Endodermal cell (in vitro differentiated cells): ENCODE measurements at regions not wholly inside any gene's neighbourhood (a gene's known extent, or its start where the extent isn't known, plus 50 kb on each side); places are given as distances from the start of the nearest gene placed in this dataset.

Experiments
- DNase-seq: peaks from one replicate; pipeline ENCODE4 v3.0.0-alpha.2; 2017
- H3K27ac ChIP-seq: 2 replicates; pipeline ENCODE4 v1.5.1; 2013; ENCODE audit warnings: mild to moderate bottlenecking, low read depth, low read length, moderate library complexity
- H3K27me3 ChIP-seq: 2 replicates; pipeline ENCODE4 v1.6.1; 2013; ENCODE audit warnings: mild to moderate bottlenecking, low read length, moderate library complexity; ENCODE audit not compliant: insufficient read depth, control insufficient read depth, poor library complexity, severe bottlenecking
- H3K36me3 ChIP-seq: 2 replicates; pipeline ENCODE4 v1.7.0; 2013; ENCODE audit warnings: mild to moderate bottlenecking, low read length, moderate library complexity; ENCODE audit not compliant: control insufficient read depth, insufficient read depth
- H3K4me1 ChIP-seq: one replicate; pipeline ENCODE4 v1.7.0; 2013; ENCODE audit warnings: low read length; ENCODE audit not compliant: control insufficient read depth, insufficient read depth
- H3K4me3 ChIP-seq: 2 replicates; pipeline ENCODE4 v1.5.1; 2013; ENCODE audit warnings: mild to moderate bottlenecking, low read length, moderate library complexity
- H3K9ac ChIP-seq: 2 replicates; pipeline ENCODE4 v1.6.1; 2013; ENCODE audit warnings: mild to moderate bottlenecking, low read length, moderate library complexity; ENCODE audit not compliant: poor library complexity, severe bottlenecking; ENCODE audit errors: extremely low read depth
- H3K9me3 ChIP-seq: 2 replicates; pipeline ENCODE4 v1.6.1; 2013; ENCODE audit warnings: mild to moderate bottlenecking, low read length, moderate library complexity; ENCODE audit not compliant: control insufficient read depth
- H3K27ac Mint-ChIP-seq: 2 replicates; pipeline ENCODE4 v1.8.0; 2020; ENCODE audit warnings: mixed read lengths
- H3K27me3 Mint-ChIP-seq: 2 replicates; pipeline ENCODE4 v1.8.0; 2021; ENCODE audit warnings: mild to moderate bottlenecking, mixed read lengths; ENCODE audit not compliant: insufficient read depth
- H3K36me3 Mint-ChIP-seq: 2 replicates; pipeline ENCODE4 v1.8.0; 2020; ENCODE audit warnings: low read depth, mixed read lengths
- H3K4me1 Mint-ChIP-seq: 2 replicates; pipeline ENCODE4 v1.8.0; 2020; ENCODE audit warnings: mixed read lengths
- H3K4me3 Mint-ChIP-seq: 2 replicates; pipeline ENCODE4 v1.8.0; 2020; ENCODE audit warnings: mild to moderate bottlenecking, moderate library complexity, mixed read lengths
- H3K9me3 Mint-ChIP-seq: 2 replicates; pipeline ENCODE4 v1.8.0; 2020; ENCODE audit warnings: mild to moderate bottlenecking, mixed read lengths
- CTCF ChIP-seq: fragments of 200-600 bp; sonication (generic); conservative IDR thresholded peaks from 2 replicates; pipeline ENCODE4 v1.5.0; 2021; ENCODE audit warnings: antibody characterized with exemption, mild to moderate bottlenecking
- WGBS, 2 experiments: methylation state at CpG; one replicate each; pipeline versions ENCODE4 v1.1.5 to v1.1.7; 2013; ENCODE audit warnings: missing lambda C conversion rate in 2 of 2, mixed read lengths in 1 of 2; ENCODE audit not compliant: insufficient coverage in 1 of 2, insufficient read length in 1 of 2; 5-methylcytosine and 5-hydroxymethylcytosine counted together

GRCh38 chr14:25848601-25849000 lies 749.2 kb downstream of the NOVA1 start:
- no peak overlapping the region for H3K4me3 ChIP-seq
- no peak for TF ChIP-seq CTCF
- H3K27me3 ChIP-seq: no peaks in the 10 kb centered on the region
- 90% methylated on average over 2 of the region's 2 CpGs; no CpG with 5 or more reads in 1 of the 2 experiments for WGBS, 2 experiments
- Mint-ChIP-seq H3K4me3 (no peak overlapping the region), H3K36me3 (no peaks in the 10 kb centered on the region), H3K9me3 (peaks cover 7% of the 10 kb centered on the region), H3K27me3 (no peaks in the 10 kb centered on the region), H3K4me1 (peaks cover 5% of the 10 kb centered on the region), H3K27ac (no peak overlapping the region)
- no peaks in the 10 kb centered on the region for H3K4me1 ChIP-seq
- H3K27ac ChIP-seq: no peak overlapping the region
- H3K9me3 ChIP-seq: no peaks in the 10 kb centered on the region
- H3K9ac ChIP-seq: no peak overlapping the region
- H3K36me3 ChIP-seq: no peaks in the 10 kb centered on the region
- no peak for DNase-seq

GRCh38 chr14:25846246-25846645 lies 751.6 kb downstream of the NOVA1 start:
- H3K4me3 ChIP-seq: no peak overlapping the region
- WGBS, 2 experiments: 89 to 100% methylated on average over 2 to 5 of the region's 5 CpGs
- no peaks in the 10 kb centered on the region for H3K36me3 ChIP-seq
- Mint-ChIP-seq H3K27ac (no peak overlapping the region), H3K36me3 (no peaks in the 10 kb centered on the region), H3K9me3 (no peaks in the 10 kb centered on the region), H3K27me3 (no peaks in the 10 kb centered on the region), H3K4me3 (no peak overlapping the region), H3K4me1 (peaks cover 10% of the 10 kb centered on the region)
- H3K9ac ChIP-seq: no peak overlapping the region
- TF ChIP-seq CTCF: no peak
- no peak for DNase-seq
- H3K27ac ChIP-seq: no peak overlapping the region
- H3K27me3 ChIP-seq: no peaks in the 10 kb centered on the region
- no peaks in the 10 kb centered on the region for H3K4me1 ChIP-seq
- H3K9me3 ChIP-seq: no peaks in the 10 kb centered on the region

GRCh38 chr14:25843481-25844470 lies 754.1 kb downstream of the NOVA1 start:
- Histone ChIP-seq H3K9me3 (no peaks in the 10 kb centered on the region), H3K36me3 (no peaks in the 10 kb centered on the region), H3K9ac (no peak overlapping the region), H3K4me1 (no peaks in the 10 kb centered on the region), H3K27ac (no peak overlapping the region), H3K27me3 (no peaks in the 10 kb centered on the region), H3K4me3 (no peak overlapping the region)
- DNase-seq: no peak
- TF ChIP-seq CTCF: no peak
- no peaks in the 10 kb centered on the region for H3K36me3 Mint-ChIP-seq
- WGBS, 2 experiments: 89 to 100% methylated on average over 2 to 5 of the region's 5 CpGs
- no peak overlapping the region for H3K27ac Mint-ChIP-seq
- H3K9me3 Mint-ChIP-seq: no peaks in the 10 kb centered on the region
- H3K4me3 Mint-ChIP-seq: no peak overlapping the region
- H3K27me3 Mint-ChIP-seq: no peaks in the 10 kb centered on the region
- H3K4me1 Mint-ChIP-seq: peaks cover 10% of the 10 kb centered on the region
